HEK293T (cell line): ENCODE measurements at regions not wholly inside any gene's neighbourhood (a gene's known extent, or its start where the extent isn't known, plus 50 kb on each side); places are given as distances from the start of the nearest gene placed in this dataset.

Experiments
- CTBP1 ChIP-seq: fragments of 450-650 bp; IDR thresholded peaks from 2 replicates; pipeline ENCODE4 v1.6.1; 2016; ENCODE audit warnings: borderline replicate concordance
- ELF4 ChIP-seq: fragments of 450-650 bp; IDR thresholded peaks from 2 replicates; pipeline ENCODE4 v1.6.1; 2017; ENCODE audit warnings: antibody characterized with exemption
- FOXM1 ChIP-seq: fragments of 450-650 bp; IDR thresholded peaks from 2 replicates; pipeline ENCODE4 v1.6.1; 2017; ENCODE audit warnings: mild to moderate bottlenecking, borderline replicate concordance
- HDGF ChIP-seq: fragments of 450-650 bp; IDR thresholded peaks from 2 replicates; pipeline ENCODE4 v1.6.1; 2017; ENCODE audit warnings: antibody characterized with exemption, borderline replicate concordance
- SP1 ChIP-seq: fragments of 450-650 bp; IDR thresholded peaks from 2 replicates; pipeline ENCODE4 v1.6.1; 2017
- ZNF384 ChIP-seq: fragments of 450-650 bp; IDR thresholded peaks from 2 replicates; pipeline ENCODE4 v1.6.1; 2016

GRCh38 chr5:92267830-92268229 is 884.7 kb upstream of the ARRDC3 start:
- TF ChIP-seq SP1 (no peak), HDGF (no peak), ZNF384 (no peak), CTBP1 (no peak), ELF4 (no peak), FOXM1 (no peak)
